GM12875 (cell line): ENCODE measurements at regions not wholly inside any gene's neighbourhood (a gene's known extent, or its start where the extent isn't known, plus 50 kb on each side); places are given as distances from the start of the nearest gene placed in this dataset.

Experiments used
- H3K4me3 ChIP-seq: one replicate; pipeline ENCODE4 v1.5.1; 2011; ENCODE audit warnings: low read depth, low read length, control low read depth
- CTCF ChIP-seq: IDR thresholded peaks from 2 replicates; pipeline ENCODE4 v1.5.1; 2011; ENCODE audit warnings: low read depth, mild to moderate bottlenecking, control low read depth, inconsistent platforms, low read length, moderate library complexity, borderline replicate concordance; ENCODE audit not compliant: insufficient read depth

DNA sequence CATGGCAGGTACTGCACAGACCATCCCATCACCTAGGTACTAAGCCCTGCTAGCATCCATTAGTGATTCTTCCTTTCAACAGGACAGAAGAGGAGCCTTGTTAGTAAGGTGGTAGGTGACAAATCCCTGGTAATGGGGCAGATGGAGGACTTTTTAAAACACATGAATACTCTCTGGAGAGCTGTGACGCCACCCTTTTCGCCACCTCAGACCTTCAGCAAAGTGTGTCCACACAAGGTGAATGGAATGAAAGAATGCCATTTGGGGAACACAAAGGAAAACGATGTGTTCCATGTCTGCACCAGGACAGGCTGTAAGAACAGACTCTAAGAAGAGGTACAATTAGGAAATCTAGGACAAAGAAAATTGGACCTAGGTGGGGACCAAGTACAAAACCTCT, 110.5 kb upstream of the CARMIL1 start:
- H3K4me3 ChIP-seq, result no peak overlapping the region
- no peak for TF ChIP-seq CTCF

DNA sequence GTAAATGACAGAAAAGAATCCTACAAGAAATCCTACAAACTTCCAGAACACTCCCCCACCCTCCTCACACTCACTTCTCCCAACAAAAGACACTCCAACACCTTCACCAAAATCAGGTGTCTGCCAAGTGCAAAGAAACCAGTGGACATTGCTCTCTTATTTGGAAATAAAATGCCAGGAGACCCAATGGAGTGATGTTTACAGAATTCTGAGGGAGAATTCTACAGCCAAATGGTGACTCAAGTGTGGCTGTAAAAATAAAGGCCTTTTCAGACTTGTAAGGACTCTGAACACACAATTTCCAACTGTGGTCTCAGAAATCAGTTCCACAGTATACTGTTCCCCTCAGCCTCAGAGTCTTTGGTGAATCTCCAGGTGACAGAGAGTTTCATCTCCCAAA, 109.6 kb upstream of the CARMIL1 start:
- no peak for TF ChIP-seq CTCF
- H3K4me3 ChIP-seq, result no peak overlapping the region

DNA sequence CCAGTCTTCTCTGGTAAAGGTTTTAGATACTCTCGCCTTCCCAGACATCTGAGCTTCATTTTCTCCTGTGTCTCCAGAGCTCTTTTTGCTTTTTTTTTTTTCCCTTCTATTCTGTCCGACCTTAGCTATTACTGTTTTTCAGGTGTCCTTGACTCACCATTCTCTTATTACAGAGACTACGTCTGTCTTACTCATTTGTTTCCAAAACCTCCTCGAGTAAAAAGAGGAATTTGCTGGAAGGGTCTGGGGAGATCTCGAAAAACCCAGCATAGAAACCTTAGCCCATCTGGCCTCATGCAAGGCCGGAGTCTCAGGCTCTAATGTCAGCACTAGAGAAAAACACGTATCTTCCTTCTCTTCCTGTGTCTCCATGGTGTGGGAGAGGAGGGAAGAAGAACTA, 109.2 kb upstream of the CARMIL1 start:
- H3K4me3 ChIP-seq, result no peak overlapping the region
- no peak for TF ChIP-seq CTCF

DNA sequence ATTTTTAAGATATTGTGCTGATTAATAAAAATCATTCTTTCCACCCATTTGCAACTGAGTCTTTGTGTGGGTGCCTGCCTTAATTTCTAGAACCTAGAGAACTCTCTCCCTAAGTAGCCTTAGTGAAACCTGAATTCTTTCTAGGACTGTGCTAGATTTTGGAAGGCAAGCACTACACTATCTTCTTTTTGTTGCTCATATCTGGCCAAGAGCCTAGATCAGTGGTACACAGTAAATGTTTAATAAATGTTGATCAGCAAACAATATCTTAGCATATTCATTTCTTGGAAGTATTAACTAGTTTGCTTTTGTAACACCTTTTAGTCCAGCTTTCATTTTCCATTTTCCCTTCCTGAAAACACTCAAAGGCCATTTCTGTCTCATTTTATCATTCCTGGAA, 108.5 kb upstream of the CARMIL1 start:
- H3K4me3 ChIP-seq, result no peak overlapping the region
- no peak for TF ChIP-seq CTCF

DNA sequence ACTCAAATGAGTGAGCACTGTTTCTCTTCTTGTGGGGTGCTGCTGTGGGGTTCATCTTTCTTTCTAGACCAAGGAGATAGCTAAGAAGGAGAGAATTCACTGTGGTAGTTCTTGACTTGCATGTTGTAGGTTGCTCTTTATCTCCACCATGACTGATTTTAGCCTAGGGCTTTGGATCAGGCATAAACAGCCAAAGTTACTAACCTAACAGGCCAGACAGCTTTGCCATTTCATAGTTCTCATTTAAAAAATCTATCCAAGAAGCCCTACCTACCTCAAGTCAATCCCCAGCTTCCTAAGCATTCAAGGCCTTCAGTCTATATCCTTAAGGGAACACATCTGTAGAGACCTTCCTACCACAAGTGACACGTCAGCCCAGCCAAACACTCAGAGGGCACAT, 107.9 kb upstream of the CARMIL1 start:
- H3K4me3 ChIP-seq, result no peak overlapping the region
- no peak for TF ChIP-seq CTCF

DNA sequence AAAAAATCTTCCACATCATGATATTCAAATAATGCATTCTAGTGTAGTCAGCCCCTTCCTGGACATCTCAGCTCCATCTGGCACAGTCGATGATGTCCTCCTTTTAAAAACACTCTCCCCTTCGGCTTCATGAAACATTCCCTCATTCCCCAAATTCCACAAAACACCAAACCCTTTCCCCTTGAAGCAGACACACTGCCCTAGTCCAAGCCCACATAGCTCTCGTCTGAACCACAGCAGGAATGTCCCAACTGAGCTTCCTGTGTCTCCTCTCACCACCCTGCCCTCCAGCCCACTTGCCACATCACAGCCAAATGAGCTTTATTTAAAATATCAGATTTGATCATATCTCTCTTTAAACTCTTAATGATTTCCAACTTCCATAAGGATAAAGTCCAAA, 106.4 kb upstream of the CARMIL1 start:
- no peak for TF ChIP-seq CTCF
- H3K4me3 ChIP-seq, result no peak overlapping the region

GRCh38 chr6:25173246-25173645, 105.9 kb upstream of the CARMIL1 start:
- TF ChIP-seq CTCF, result no peak
- H3K4me3 ChIP-seq, result no peak overlapping the region
